ENCODE measurements at regions not wholly inside any gene's neighbourhood (a gene's known extent, or its start where the extent isn't known, plus 50 kb on each side); places are given as distances from the start of the nearest gene placed in this dataset.

GRCh38 chr2:146323564-146323963 is 1521.3 kb upstream of the ACVR2A start:
- TF ChIP-seq, protein P1, sequence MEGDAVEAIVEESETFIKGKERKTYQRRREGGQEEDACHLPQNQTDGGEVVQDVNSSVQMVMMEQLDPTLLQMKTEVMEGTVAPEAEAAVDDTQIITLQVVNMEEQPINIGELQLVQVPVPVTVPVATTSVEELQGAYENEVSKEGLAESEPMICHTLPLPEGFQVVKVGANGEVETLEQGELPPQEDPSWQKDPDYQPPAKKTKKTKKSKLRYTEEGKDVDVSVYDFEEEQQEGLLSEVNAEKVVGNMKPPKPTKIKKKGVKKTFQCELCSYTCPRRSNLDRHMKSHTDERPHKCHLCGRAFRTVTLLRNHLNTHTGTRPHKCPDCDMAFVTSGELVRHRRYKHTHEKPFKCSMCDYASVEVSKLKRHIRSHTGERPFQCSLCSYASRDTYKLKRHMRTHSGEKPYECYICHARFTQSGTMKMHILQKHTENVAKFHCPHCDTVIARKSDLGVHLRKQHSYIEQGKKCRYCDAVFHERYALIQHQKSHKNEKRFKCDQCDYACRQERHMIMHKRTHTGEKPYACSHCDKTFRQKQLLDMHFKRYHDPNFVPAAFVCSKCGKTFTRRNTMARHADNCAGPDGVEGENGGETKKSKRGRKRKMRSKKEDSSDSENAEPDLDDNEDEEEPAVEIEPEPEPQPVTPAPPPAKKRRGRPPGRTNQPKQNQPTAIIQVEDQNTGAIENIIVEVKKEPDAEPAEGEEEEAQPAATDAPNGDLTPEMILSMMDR (conservative IDR thresholded peaks at IDR 0.05; ENCODE audit: low read depth in 2 of 2) = no peak
- TF ChIP-seq POLR2AphosphoS5 (IDR thresholded peaks at IDR 0.05; ENCODE audit: low read depth) = no peak
- no peak for TF ChIP-seq EZH2phosphoT487 (IDR thresholded peaks at IDR 0.05; ENCODE audit: unreplicated experiment)
- no peak for TF ChIP-seq EZH2 (IDR thresholded peaks at IDR 0.05; ENCODE audit: low read depth, unreplicated experiment)
- TF ChIP-seq NANOG (IDR thresholded peaks at IDR 0.05; ENCODE audit: borderline replicate concordance) = no peak
- no peak for TF ChIP-seq CREB1 (CRISPR knock-in tag; IDR thresholded peaks at IDR 0.05; ENCODE audit: low read depth)
- TF ChIP-seq, protein P2, sequence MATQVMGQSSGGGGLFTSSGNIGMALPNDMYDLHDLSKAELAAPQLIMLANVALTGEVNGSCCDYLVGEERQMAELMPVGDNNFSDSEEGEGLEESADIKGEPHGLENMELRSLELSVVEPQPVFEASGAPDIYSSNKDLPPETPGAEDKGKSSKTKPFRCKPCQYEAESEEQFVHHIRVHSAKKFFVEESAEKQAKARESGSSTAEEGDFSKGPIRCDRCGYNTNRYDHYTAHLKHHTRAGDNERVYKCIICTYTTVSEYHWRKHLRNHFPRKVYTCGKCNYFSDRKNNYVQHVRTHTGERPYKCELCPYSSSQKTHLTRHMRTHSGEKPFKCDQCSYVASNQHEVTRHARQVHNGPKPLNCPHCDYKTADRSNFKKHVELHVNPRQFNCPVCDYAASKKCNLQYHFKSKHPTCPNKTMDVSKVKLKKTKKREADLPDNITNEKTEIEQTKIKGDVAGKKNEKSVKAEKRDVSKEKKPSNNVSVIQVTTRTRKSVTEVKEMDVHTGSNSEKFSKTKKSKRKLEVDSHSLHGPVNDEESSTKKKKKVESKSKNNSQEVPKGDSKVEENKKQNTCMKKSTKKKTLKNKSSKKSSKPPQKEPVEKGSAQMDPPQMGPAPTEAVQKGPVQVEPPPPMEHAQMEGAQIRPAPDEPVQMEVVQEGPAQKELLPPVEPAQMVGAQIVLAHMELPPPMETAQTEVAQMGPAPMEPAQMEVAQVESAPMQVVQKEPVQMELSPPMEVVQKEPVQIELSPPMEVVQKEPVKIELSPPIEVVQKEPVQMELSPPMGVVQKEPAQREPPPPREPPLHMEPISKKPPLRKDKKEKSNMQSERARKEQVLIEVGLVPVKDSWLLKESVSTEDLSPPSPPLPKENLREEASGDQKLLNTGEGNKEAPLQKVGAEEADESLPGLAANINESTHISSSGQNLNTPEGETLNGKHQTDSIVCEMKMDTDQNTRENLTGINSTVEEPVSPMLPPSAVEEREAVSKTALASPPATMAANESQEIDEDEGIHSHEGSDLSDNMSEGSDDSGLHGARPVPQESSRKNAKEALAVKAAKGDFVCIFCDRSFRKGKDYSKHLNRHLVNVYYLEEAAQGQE (IDR thresholded peaks at IDR 0.05; ENCODE audit: unreplicated experiment) = no peak
- TF ChIP-seq STAT1 (IDR thresholded peaks at IDR 0.05; ENCODE audit: unreplicated experiment) = no peak
- no peak for TF ChIP-seq ZNF114 (CRISPR knock-in tag; IDR thresholded peaks at IDR 0.05)
- TF ChIP-seq JUNB (IDR thresholded peaks at IDR 0.05; ENCODE audit: unreplicated experiment) = no peak

Measured in GM23338 (cell line).